Neural progenitor cell (in vitro differentiated cells): ENCODE measurements at regions not wholly inside any gene's neighbourhood (a gene's known extent, or its start where the extent isn't known, plus 50 kb on each side); places are given as distances from the start of the nearest gene placed in this dataset.

Experiments
- DNase-seq: peaks from one replicate; pipeline ENCODE4 v3.0.0-alpha.2; 2016; ENCODE audit warnings: low spot score
- H2AFZ ChIP-seq: fragments of 200-600 bp; sonication (generic); replicated peaks from 2 replicates; pipeline ENCODE4 v1.6.1; 2016; ENCODE audit warnings: antibody characterized with exemption
- H3F3A ChIP-seq: fragments of 200-600 bp; sonication (generic); 2 replicates; pipeline ENCODE4 v1.6.1; 2016; ENCODE audit warnings: antibody characterized with exemption, low read depth
- H3K27ac ChIP-seq: fragments of 200-600 bp; sonication (generic); 2 replicates; pipeline ENCODE4 v1.5.1; 2016; ENCODE audit warnings: mild to moderate bottlenecking
- H3K27me3 ChIP-seq: fragments of 200-600 bp; sonication (generic); 2 replicates; pipeline ENCODE4 v1.6.1; 2016; ENCODE audit warnings: mild to moderate bottlenecking, moderate library complexity
- H3K36me3 ChIP-seq: fragments of 200-600 bp; sonication (generic); 2 replicates; pipeline ENCODE4 v1.5.1; 2016
- H3K4me1 ChIP-seq: fragments of 200-600 bp; sonication (generic); 2 replicates; pipeline ENCODE4 v1.6.1; 2016; ENCODE audit warnings: mixed run types
- H3K4me2 ChIP-seq: fragments of 200-600 bp; sonication (generic); 2 replicates; pipeline ENCODE4 v1.6.1; 2016
- H3K4me3 ChIP-seq: fragments of 200-600 bp; sonication (generic); 2 replicates; pipeline ENCODE4 v1.5.1; 2016
- H3K79me2 ChIP-seq: fragments of 200-600 bp; sonication (generic); 2 replicates; pipeline ENCODE4 v1.6.1; 2016; ENCODE audit warnings: low read depth
- H3K9ac ChIP-seq: fragments of 200-600 bp; sonication (generic); 2 replicates; pipeline ENCODE4 v1.6.1; 2016
- H3K9me3 ChIP-seq: fragments of 200-600 bp; sonication (generic); 2 replicates; pipeline ENCODE4 v1.5.1; 2016; ENCODE audit warnings: low read depth
- H4K20me1 ChIP-seq: fragments of 200-600 bp; sonication (generic); 2 replicates; pipeline ENCODE4 v1.6.1; 2016; ENCODE audit warnings: low read depth
- H3K27ac Mint-ChIP-seq: 3 replicates; pipeline ENCODE4 v1.8.0; 2021; ENCODE audit warnings: mixed read lengths
- H3K27me3 Mint-ChIP-seq: 2 replicates; pipeline ENCODE4 v1.8.0; 2022; ENCODE audit warnings: low read depth, mild to moderate bottlenecking, inconsistent platforms, moderate library complexity, mixed read lengths; ENCODE audit not compliant: insufficient read depth
- H3K36me3 Mint-ChIP-seq: 3 replicates; pipeline ENCODE4 v1.8.0; 2021; ENCODE audit warnings: mixed read lengths
- H3K4me1 Mint-ChIP-seq: 3 replicates; pipeline ENCODE4 v1.8.0; 2021; ENCODE audit warnings: mixed read lengths
- H3K4me3 Mint-ChIP-seq: 3 replicates; pipeline ENCODE4 v1.8.0; 2021; ENCODE audit warnings: mild to moderate bottlenecking, moderate library complexity, mixed read lengths
- H3K9me3 Mint-ChIP-seq: 3 replicates; pipeline ENCODE4 v1.8.0; 2020; ENCODE audit warnings: mixed read lengths
- CTCF ChIP-seq: fragments of 200-600 bp; sonication (generic); IDR thresholded peaks from 2 replicates; pipeline ENCODE4 v1.5.1; 2017; ENCODE audit warnings: antibody characterized with exemption, mild to moderate bottlenecking
- EZH2 ChIP-seq: fragments of 200-600 bp; sonication (generic); IDR thresholded peaks from 2 replicates; pipeline ENCODE4 v1.6.1; 2017; ENCODE audit warnings: antibody characterized with exemption, mild to moderate bottlenecking, moderate library complexity
- EZH2phosphoT487 ChIP-seq: fragments of 200-600 bp; sonication (generic); IDR thresholded peaks from 2 replicates; pipeline ENCODE4 v1.6.1; 2017; ENCODE audit warnings: antibody characterized with exemption

- Mint-ChIP-seq H3K4me1 (peaks cover 5% of the 10 kb centered on the region), H3K36me3 (no peaks in the 10 kb centered on the region), H3K4me3 (no peak overlapping the region), H3K27ac (no peak overlapping the region), H3K9me3 (no peaks in the 10 kb centered on the region), H3K27me3 (peaks cover 17% of the 10 kb centered on the region)
- H3F3A ChIP-seq: no peaks in the 10 kb centered on the region
- H3K4me3 ChIP-seq: no peak overlapping the region
- TF ChIP-seq CTCF: no peak
- TF ChIP-seq EZH2: no peak
- no peak for TF ChIP-seq EZH2phosphoT487
- DNase-seq: no peak
- no peaks in the 10 kb centered on the region for H3K36me3 ChIP-seq
- no peak overlapping the region for H2AFZ ChIP-seq
- H4K20me1 ChIP-seq: no peaks in the 10 kb centered on the region
- H3K27ac ChIP-seq: no peak overlapping the region
- H3K79me2 ChIP-seq: no peaks in the 10 kb centered on the region
- H3K27me3 ChIP-seq: no peaks in the 10 kb centered on the region
- no peaks in the 10 kb centered on the region for H3K9me3 ChIP-seq
- no peak overlapping the region for H3K4me2 ChIP-seq
- H3K4me1 ChIP-seq: peaks cover 7% of the 10 kb centered on the region
- no peak overlapping the region for H3K9ac ChIP-seq
Measured at GRCh38 chr20:50423758-50424157, 86.4 kb upstream of the PTPN1 start.

GRCh38 chr20:50425076-50425475, 85.1 kb upstream of the PTPN1 start:
- Histone ChIP-seq H3K4me2 (no peak overlapping the region), H3K9me3 (no peaks in the 10 kb centered on the region), H3K36me3 (no peaks in the 10 kb centered on the region), H4K20me1 (no peaks in the 10 kb centered on the region), H2AFZ (no peak overlapping the region), H3K27ac (no peak overlapping the region), H3K79me2 (no peaks in the 10 kb centered on the region), H3K4me1 (peaks cover 7% of the 10 kb centered on the region), H3K27me3 (no peaks in the 10 kb centered on the region), H3K4me3 (no peak overlapping the region), H3K9ac (no peak overlapping the region), H3F3A (no peaks in the 10 kb centered on the region)
- no peak overlapping the region for H3K27ac Mint-ChIP-seq
- peaks cover 5% of the 10 kb centered on the region for H3K4me1 Mint-ChIP-seq
- no peaks in the 10 kb centered on the region for H3K36me3 Mint-ChIP-seq
- H3K4me3 Mint-ChIP-seq: no peak overlapping the region
- no peaks in the 10 kb centered on the region for H3K9me3 Mint-ChIP-seq
- no peak for DNase-seq
- TF ChIP-seq EZH2phosphoT487 (no peak), CTCF (no peak), EZH2 (no peak)
- peaks cover 9% of the 10 kb centered on the region for H3K27me3 Mint-ChIP-seq

- H3K4me3 ChIP-seq: no peak overlapping the region
- no peaks in the 10 kb centered on the region for H4K20me1 ChIP-seq
- peaks cover 5% of the 10 kb centered on the region for H3K4me1 Mint-ChIP-seq
- no peaks in the 10 kb centered on the region for H3K36me3 ChIP-seq
- H3K9ac ChIP-seq: no peak overlapping the region
- H3K4me2 ChIP-seq: no peak overlapping the region
- H2AFZ ChIP-seq: peak overlapping the region; percentile 6
- H3K9me3 Mint-ChIP-seq: no peaks in the 10 kb centered on the region
- H3F3A ChIP-seq: no peaks in the 10 kb centered on the region
- H3K27ac Mint-ChIP-seq: peak overlapping the region; percentile 64
- H3K27me3 ChIP-seq: no peaks in the 10 kb centered on the region
- H3K27ac ChIP-seq: no peak overlapping the region
- H3K79me2 ChIP-seq: no peaks in the 10 kb centered on the region
- no peak overlapping the region for H3K4me3 Mint-ChIP-seq
- H3K27me3 Mint-ChIP-seq: peaks cover 3% of the 10 kb centered on the region
- TF ChIP-seq EZH2 (no peak), EZH2phosphoT487 (no peak), CTCF (no peak)
- no peak for DNase-seq
- H3K9me3 ChIP-seq: no peaks in the 10 kb centered on the region
- H3K4me1 ChIP-seq: peaks cover 7% of the 10 kb centered on the region
- H3K36me3 Mint-ChIP-seq: no peaks in the 10 kb centered on the region
Measured at GRCh38 chr20:50426866-50427718, 83.1 kb upstream of the PTPN1 start.
